OCI-LY1 (cell line): ENCODE measurements at regions not wholly inside any gene's neighbourhood (a gene's known extent, or its start where the extent isn't known, plus 50 kb on each side); places are given as distances from the start of the nearest gene placed in this dataset.

Experiments
- CTCF ChIP-seq: fragments of 200-600 bp; sonication (generic), shearing (Covaris generic); IDR thresholded peaks from 2 replicates; pipeline ENCODE4 v1.5.1; 2017; ENCODE audit warnings: mild to moderate bottlenecking, antibody characterized with exemption, low read length, moderate library complexity, mixed read lengths
- EZH2 ChIP-seq: fragments of 200-600 bp; sonication (generic), shearing (Covaris generic); IDR thresholded peaks from 2 replicates; pipeline ENCODE4 v1.8.0; 2017; ENCODE audit warnings: borderline replicate concordance, mixed run types, mild to moderate bottlenecking, antibody characterized with exemption, low read length, moderate library complexity, mixed read lengths

DNA sequence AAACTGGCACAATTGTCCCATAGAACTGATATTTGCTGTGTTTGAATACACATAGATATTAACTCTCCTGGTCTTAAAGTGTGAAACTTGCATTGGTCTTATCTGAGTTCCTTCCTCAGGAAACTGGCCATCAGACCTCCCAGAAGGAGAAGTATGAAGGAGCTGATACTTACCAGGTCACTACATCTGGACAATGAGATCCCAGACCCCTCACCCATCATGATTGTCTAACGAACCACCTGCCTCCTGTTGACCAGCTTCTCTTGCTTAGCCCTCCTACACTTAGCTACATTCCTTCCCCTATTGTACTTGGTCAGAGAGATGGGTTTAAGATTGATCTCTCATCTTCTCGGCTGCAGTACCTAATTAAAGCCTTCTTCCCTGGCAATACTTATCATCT lies 413.3 kb downstream of the KCTD12 start:
- TF ChIP-seq CTCF (no peak), EZH2 (no peak)
